ENCODE measurements at regions not wholly inside any gene's neighbourhood (a gene's known extent, or its start where the extent isn't known, plus 50 kb on each side); places are given as distances from the start of the nearest gene placed in this dataset.
A peak's percentile ranks its signal among the peaks of the same experiment; 100 is the strongest.

DNA sequence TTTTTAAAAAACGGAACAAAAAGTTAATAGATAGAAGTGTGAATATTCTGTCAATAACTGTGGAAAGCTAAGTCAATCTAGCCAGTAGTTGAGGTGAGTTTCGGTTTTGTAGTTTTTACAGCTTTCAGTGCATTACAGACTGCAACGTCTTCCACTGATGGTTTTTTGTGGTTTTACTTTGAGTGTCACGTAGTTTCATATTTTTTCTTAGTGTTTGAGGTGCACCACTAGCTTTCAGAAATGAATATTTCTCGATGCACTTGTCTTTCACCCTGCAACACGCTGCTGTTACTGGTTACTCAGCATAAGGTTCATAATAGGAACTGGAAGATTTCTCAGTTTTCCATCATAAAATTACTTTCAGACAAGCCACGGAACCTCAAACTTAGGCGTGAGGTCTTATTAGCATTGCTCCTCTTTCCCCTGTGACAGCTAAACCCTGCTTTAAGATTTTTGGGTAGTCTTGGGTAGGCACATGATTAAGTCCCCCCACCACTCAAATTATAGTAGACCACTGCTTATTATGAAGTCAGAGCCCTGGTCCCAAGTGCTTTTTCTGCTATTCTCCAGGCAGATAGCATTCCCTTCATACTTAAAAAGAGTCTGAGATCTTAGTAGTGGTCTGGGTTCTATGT lies 1412.7 kb downstream of the KCNT2 start (continued):
- TF ChIP-seq, protein P1, sequence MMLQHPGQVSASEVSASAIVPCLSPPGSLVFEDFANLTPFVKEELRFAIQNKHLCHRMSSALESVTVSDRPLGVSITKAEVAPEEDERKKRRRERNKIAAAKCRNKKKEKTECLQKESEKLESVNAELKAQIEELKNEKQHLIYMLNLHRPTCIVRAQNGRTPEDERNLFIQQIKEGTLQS (IDR thresholded peaks at IDR 0.05; ENCODE audit: borderline replicate concordance, extremely low read depth, low read depth, low read length): no peak
- TF ChIP-seq IRF4 (IDR thresholded peaks at IDR 0.05; ENCODE audit: low read depth, low read length): peak; percentile 97
- peak in 1 of 2 experiments; percentile 99; a peak in 2 of 4 replicates for TF ChIP-seq CEBPB (IDR thresholded peaks at IDR 0.05; ENCODE audit: borderline replicate concordance in 1 of 2, low read depth in 2 of 2, low read length in 2 of 2)
- peak in 1 of 2 experiments; percentile 78; a peak in 1 of 4 replicates for TF ChIP-seq ETV6 (conservative IDR thresholded peaks at IDR 0.05 in 1 of 2, IDR thresholded peaks at IDR 0.05 in 1 of 2; ENCODE audit: borderline replicate concordance in 1 of 2, low read depth in 1 of 2)
- TF ChIP-seq, protein P2, sequence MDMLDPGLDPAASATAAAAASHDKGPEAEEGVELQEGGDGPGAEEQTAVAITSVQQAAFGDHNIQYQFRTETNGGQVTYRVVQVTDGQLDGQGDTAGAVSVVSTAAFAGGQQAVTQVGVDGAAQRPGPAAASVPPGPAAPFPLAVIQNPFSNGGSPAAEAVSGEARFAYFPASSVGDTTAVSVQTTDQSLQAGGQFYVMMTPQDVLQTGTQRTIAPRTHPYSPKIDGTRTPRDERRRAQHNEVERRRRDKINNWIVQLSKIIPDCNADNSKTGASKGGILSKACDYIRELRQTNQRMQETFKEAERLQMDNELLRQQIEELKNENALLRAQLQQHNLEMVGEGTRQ (IDR thresholded peaks at IDR 0.05; ENCODE audit: borderline replicate concordance, low read depth, low read length): no peak
- TF ChIP-seq BRCA1 (IDR thresholded peaks at IDR 0.05; ENCODE audit: low read depth, low read length): no peak
- TF ChIP-seq, protein P3, sequence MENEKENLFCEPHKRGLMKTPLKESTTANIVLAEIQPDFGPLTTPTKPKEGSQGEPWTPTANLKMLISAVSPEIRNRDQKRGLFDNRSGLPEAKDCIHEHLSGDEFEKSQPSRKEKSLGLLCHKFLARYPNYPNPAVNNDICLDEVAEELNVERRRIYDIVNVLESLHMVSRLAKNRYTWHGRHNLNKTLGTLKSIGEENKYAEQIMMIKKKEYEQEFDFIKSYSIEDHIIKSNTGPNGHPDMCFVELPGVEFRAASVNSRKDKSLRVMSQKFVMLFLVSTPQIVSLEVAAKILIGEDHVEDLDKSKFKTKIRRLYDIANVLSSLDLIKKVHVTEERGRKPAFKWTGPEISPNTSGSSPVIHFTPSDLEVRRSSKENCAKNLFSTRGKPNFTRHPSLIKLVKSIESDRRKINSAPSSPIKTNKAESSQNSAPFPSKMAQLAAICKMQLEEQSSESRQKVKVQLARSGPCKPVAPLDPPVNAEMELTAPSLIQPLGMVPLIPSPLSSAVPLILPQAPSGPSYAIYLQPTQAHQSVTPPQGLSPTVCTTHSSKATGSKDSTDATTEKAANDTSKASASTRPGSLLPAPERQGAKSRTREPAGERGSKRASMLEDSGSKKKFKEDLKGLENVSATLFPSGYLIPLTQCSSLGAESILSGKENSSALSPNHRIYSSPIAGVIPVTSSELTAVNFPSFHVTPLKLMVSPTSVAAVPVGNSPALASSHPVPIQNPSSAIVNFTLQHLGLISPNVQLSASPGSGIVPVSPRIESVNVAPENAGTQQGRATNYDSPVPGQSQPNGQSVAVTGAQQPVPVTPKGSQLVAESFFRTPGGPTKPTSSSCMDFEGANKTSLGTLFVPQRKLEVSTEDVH (IDR thresholded peaks at IDR 0.05; ENCODE audit: low read depth, partially characterized antibody): peak; percentile 57
- no peak for TF ChIP-seq EZH2 (IDR thresholded peaks at IDR 0.05; ENCODE audit: borderline replicate concordance, control insufficient read depth, low read depth, low read length)
- peak; percentile 97 for TF ChIP-seq BCL11A (IDR thresholded peaks at IDR 0.05; ENCODE audit: low read depth, low read length)
- peak; percentile 79; the same call in 1 of the 2 replicates for TF ChIP-seq CBX5 (IDR thresholded peaks at IDR 0.05; ENCODE audit: low read depth)
- peak; percentile 46; the same call in 1 of the 2 replicates for TF ChIP-seq SPI1 (IDR thresholded peaks at IDR 0.05; ENCODE audit: borderline replicate concordance, insufficient read depth, low read depth, low read length)
- TF ChIP-seq, protein P4, sequence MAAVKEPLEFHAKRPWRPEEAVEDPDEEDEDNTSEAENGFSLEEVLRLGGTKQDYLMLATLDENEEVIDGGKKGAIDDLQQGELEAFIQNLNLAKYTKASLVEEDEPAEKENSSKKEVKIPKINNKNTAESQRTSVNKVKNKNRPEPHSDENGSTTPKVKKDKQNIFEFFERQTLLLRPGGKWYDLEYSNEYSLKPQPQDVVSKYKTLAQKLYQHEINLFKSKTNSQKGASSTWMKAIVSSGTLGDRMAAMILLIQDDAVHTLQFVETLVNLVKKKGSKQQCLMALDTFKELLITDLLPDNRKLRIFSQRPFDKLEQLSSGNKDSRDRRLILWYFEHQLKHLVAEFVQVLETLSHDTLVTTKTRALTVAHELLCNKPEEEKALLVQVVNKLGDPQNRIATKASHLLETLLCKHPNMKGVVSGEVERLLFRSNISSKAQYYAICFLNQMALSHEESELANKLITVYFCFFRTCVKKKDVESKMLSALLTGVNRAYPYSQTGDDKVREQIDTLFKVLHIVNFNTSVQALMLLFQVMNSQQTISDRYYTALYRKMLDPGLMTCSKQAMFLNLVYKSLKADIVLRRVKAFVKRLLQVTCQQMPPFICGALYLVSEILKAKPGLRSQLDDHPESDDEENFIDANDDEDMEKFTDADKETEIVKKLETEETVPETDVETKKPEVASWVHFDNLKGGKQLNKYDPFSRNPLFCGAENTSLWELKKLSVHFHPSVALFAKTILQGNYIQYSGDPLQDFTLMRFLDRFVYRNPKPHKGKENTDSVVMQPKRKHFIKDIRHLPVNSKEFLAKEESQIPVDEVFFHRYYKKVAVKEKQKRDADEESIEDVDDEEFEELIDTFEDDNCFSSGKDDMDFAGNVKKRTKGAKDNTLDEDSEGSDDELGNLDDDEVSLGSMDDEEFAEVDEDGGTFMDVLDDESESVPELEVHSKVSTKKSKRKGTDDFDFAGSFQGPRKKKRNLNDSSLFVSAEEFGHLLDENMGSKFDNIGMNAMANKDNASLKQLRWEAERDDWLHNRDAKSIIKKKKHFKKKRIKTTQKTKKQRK (IDR thresholded peaks at IDR 0.05; ENCODE audit: low read depth, low read length): no peak
- no peak for TF ChIP-seq ZNF622 (IDR thresholded peaks at IDR 0.05)
- TF ChIP-seq, protein P5, sequence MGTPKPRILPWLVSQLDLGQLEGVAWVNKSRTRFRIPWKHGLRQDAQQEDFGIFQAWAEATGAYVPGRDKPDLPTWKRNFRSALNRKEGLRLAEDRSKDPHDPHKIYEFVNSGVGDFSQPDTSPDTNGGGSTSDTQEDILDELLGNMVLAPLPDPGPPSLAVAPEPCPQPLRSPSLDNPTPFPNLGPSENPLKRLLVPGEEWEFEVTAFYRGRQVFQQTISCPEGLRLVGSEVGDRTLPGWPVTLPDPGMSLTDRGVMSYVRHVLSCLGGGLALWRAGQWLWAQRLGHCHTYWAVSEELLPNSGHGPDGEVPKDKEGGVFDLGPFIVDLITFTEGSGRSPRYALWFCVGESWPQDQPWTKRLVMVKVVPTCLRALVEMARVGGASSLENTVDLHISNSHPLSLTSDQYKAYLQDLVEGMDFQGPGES (IDR thresholded peaks at IDR 0.05): no peak
- TF ChIP-seq, protein P6, sequence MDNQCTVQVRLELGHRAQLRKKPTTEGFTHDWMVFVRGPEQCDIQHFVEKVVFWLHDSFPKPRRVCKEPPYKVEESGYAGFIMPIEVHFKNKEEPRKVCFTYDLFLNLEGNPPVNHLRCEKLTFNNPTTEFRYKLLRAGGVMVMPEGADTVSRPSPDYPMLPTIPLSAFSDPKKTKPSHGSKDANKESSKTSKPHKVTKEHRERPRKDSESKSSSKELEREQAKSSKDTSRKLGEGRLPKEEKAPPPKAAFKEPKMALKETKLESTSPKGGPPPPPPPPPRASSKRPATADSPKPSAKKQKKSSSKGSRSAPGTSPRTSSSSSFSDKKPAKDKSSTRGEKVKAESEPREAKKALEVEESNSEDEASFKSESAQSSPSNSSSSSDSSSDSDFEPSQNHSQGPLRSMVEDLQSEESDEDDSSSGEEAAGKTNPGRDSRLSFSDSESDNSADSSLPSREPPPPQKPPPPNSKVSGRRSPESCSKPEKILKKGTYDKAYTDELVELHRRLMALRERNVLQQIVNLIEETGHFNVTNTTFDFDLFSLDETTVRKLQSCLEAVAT (IDR thresholded peaks at IDR 0.05): peak; percentile 98
